Neural progenitor cell (in vitro differentiated cells): ENCODE measurements at regions not wholly inside any gene's neighbourhood (a gene's known extent, or its start where the extent isn't known, plus 50 kb on each side); places are given as distances from the start of the nearest gene placed in this dataset.

ENCODE experiments used
- DNase-seq: peaks from one replicate; pipeline ENCODE4 v3.0.0-alpha.2; 2016; ENCODE audit warnings: low spot score
- H2AFZ ChIP-seq: fragments of 200-600 bp; sonication (generic); replicated peaks from 2 replicates; pipeline ENCODE4 v1.6.1; 2016; ENCODE audit warnings: antibody characterized with exemption
- H3F3A ChIP-seq: fragments of 200-600 bp; sonication (generic); 2 replicates; pipeline ENCODE4 v1.6.1; 2016; ENCODE audit warnings: antibody characterized with exemption, low read depth
- H3K27ac ChIP-seq: fragments of 200-600 bp; sonication (generic); 2 replicates; pipeline ENCODE4 v1.5.1; 2016; ENCODE audit warnings: mild to moderate bottlenecking
- H3K27me3 ChIP-seq: fragments of 200-600 bp; sonication (generic); 2 replicates; pipeline ENCODE4 v1.6.1; 2016; ENCODE audit warnings: mild to moderate bottlenecking, moderate library complexity
- H3K36me3 ChIP-seq: fragments of 200-600 bp; sonication (generic); 2 replicates; pipeline ENCODE4 v1.5.1; 2016
- H3K4me1 ChIP-seq: fragments of 200-600 bp; sonication (generic); 2 replicates; pipeline ENCODE4 v1.6.1; 2016; ENCODE audit warnings: mixed run types
- H3K4me2 ChIP-seq: fragments of 200-600 bp; sonication (generic); 2 replicates; pipeline ENCODE4 v1.6.1; 2016
- H3K4me3 ChIP-seq: fragments of 200-600 bp; sonication (generic); 2 replicates; pipeline ENCODE4 v1.5.1; 2016
- H3K79me2 ChIP-seq: fragments of 200-600 bp; sonication (generic); 2 replicates; pipeline ENCODE4 v1.6.1; 2016; ENCODE audit warnings: low read depth
- H3K9ac ChIP-seq: fragments of 200-600 bp; sonication (generic); 2 replicates; pipeline ENCODE4 v1.6.1; 2016
- H3K9me3 ChIP-seq: fragments of 200-600 bp; sonication (generic); 2 replicates; pipeline ENCODE4 v1.5.1; 2016; ENCODE audit warnings: low read depth
- H4K20me1 ChIP-seq: fragments of 200-600 bp; sonication (generic); 2 replicates; pipeline ENCODE4 v1.6.1; 2016; ENCODE audit warnings: low read depth
- H3K27ac Mint-ChIP-seq: 3 replicates; pipeline ENCODE4 v1.8.0; 2021; ENCODE audit warnings: mixed read lengths
- H3K27me3 Mint-ChIP-seq: 2 replicates; pipeline ENCODE4 v1.8.0; 2022; ENCODE audit warnings: low read depth, mild to moderate bottlenecking, inconsistent platforms, moderate library complexity, mixed read lengths; ENCODE audit not compliant: insufficient read depth
- H3K36me3 Mint-ChIP-seq: 3 replicates; pipeline ENCODE4 v1.8.0; 2021; ENCODE audit warnings: mixed read lengths
- H3K4me1 Mint-ChIP-seq: 3 replicates; pipeline ENCODE4 v1.8.0; 2021; ENCODE audit warnings: mixed read lengths
- H3K4me3 Mint-ChIP-seq: 3 replicates; pipeline ENCODE4 v1.8.0; 2021; ENCODE audit warnings: mild to moderate bottlenecking, moderate library complexity, mixed read lengths
- H3K9me3 Mint-ChIP-seq: 3 replicates; pipeline ENCODE4 v1.8.0; 2020; ENCODE audit warnings: mixed read lengths
- EZH2 ChIP-seq: fragments of 200-600 bp; sonication (generic); IDR thresholded peaks from 2 replicates; pipeline ENCODE4 v1.6.1; 2017; ENCODE audit warnings: antibody characterized with exemption, mild to moderate bottlenecking, moderate library complexity
- EZH2phosphoT487 ChIP-seq: fragments of 200-600 bp; sonication (generic); IDR thresholded peaks from 2 replicates; pipeline ENCODE4 v1.6.1; 2017; ENCODE audit warnings: antibody characterized with exemption
- TF ChIP-seq, protein P1 (sequence below): fragments of 200-600 bp; sonication (generic); IDR thresholded peaks from 2 replicates; pipeline ENCODE4 v1.5.1; 2017; ENCODE audit warnings: antibody characterized with exemption, mild to moderate bottlenecking

DNA sequence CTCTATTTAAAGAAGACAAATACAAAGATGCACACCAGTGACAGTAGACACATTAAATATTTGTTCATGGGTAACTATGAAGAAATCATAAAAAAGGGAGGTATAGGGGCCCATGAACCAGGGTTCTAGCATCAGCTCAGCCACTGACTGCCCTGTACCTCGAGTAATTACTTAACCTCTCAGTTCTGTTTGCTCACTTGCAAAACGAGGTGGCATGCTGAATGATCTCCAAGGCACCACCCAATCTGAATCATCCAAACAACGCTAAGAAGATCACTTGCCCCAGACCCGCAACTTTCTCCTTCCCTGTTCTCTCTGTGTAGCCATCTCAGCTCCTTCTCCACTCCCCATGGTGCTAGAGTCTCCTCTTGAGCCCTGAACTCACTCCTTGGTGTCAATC lies 374.7 kb downstream of the VPS13C start:
- Histone ChIP-seq H3K4me2 (no peak overlapping the region), H3K79me2 (no peaks in the 10 kb centered on the region), H3K27ac (no peak overlapping the region), H4K20me1 (no peaks in the 10 kb centered on the region), H3K9me3 (no peaks in the 10 kb centered on the region), H3K4me1 (peaks cover 5% of the 10 kb centered on the region), H3K27me3 (no peaks in the 10 kb centered on the region), H2AFZ (no peak overlapping the region), H3F3A (no peaks in the 10 kb centered on the region), H3K36me3 (no peaks in the 10 kb centered on the region), H3K4me3 (no peak overlapping the region), H3K9ac (no peak overlapping the region)
- no peak for DNase-seq
- Mint-ChIP-seq H3K27ac (no peak overlapping the region), H3K9me3 (no peaks in the 10 kb centered on the region), H3K4me1 (peaks cover 9% of the 10 kb centered on the region), H3K36me3 (no peaks in the 10 kb centered on the region), H3K4me3 (no peak overlapping the region), H3K27me3 (peaks cover 2% of the 10 kb centered on the region)
- TF ChIP-seq EZH2phosphoT487 (no peak), EZH2 (no peak)
- TF ChIP-seq, protein P1, sequence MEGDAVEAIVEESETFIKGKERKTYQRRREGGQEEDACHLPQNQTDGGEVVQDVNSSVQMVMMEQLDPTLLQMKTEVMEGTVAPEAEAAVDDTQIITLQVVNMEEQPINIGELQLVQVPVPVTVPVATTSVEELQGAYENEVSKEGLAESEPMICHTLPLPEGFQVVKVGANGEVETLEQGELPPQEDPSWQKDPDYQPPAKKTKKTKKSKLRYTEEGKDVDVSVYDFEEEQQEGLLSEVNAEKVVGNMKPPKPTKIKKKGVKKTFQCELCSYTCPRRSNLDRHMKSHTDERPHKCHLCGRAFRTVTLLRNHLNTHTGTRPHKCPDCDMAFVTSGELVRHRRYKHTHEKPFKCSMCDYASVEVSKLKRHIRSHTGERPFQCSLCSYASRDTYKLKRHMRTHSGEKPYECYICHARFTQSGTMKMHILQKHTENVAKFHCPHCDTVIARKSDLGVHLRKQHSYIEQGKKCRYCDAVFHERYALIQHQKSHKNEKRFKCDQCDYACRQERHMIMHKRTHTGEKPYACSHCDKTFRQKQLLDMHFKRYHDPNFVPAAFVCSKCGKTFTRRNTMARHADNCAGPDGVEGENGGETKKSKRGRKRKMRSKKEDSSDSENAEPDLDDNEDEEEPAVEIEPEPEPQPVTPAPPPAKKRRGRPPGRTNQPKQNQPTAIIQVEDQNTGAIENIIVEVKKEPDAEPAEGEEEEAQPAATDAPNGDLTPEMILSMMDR: no peak

DNA sequence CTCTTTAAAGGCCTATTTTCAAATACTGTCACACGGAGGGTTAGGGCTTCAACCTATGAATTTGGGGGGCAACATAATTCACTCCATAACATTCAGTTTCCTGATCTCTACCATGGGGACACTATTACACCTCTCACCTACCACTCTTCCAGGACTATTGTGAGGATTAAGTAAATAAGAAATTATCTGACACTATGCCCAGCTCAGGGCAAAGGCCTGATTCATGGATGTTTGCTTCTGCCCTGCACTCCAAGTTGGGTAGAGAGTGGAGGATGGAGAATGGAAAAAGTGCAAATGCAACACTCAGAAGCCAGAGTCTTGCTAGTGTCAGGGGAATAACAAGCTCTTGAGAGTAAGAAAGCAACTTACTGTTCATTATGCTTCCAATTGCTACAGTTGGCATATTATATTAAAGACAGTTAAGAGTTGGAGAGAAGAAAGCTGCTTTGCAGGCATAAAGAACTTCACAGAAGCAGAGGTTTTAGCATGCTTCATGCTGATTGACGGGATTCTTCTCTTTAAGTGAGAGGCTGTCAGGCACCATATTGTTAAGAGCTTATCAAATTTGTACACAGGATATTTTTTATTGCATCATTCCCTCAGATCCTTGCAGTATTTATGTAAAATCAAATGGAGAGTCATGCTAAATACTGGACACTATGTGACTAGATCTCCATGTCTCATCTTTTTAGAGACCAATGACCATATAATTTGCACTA lies 375.3 kb downstream of the VPS13C start:
- Mint-ChIP-seq H3K27me3 (peaks cover 2% of the 10 kb centered on the region), H3K36me3 (no peaks in the 10 kb centered on the region), H3K9me3 (no peaks in the 10 kb centered on the region), H3K4me3 (no peak overlapping the region), H3K27ac (no peak overlapping the region), H3K4me1 (peaks cover 9% of the 10 kb centered on the region)
- Histone ChIP-seq H3K9me3 (no peaks in the 10 kb centered on the region), H3K4me1 (peaks cover 3% of the 10 kb centered on the region), H3K4me2 (no peak overlapping the region), H3K79me2 (no peaks in the 10 kb centered on the region), H4K20me1 (no peaks in the 10 kb centered on the region), H3K27me3 (no peaks in the 10 kb centered on the region), H2AFZ (no peak overlapping the region), H3K9ac (no peak overlapping the region), H3F3A (no peaks in the 10 kb centered on the region), H3K27ac (no peak overlapping the region), H3K4me3 (no peak overlapping the region), H3K36me3 (no peaks in the 10 kb centered on the region)
- no peak for TF ChIP-seq EZH2
- TF ChIP-seq, protein P1: no peak
- TF ChIP-seq EZH2phosphoT487: no peak
- DNase-seq: no peak

DNA sequence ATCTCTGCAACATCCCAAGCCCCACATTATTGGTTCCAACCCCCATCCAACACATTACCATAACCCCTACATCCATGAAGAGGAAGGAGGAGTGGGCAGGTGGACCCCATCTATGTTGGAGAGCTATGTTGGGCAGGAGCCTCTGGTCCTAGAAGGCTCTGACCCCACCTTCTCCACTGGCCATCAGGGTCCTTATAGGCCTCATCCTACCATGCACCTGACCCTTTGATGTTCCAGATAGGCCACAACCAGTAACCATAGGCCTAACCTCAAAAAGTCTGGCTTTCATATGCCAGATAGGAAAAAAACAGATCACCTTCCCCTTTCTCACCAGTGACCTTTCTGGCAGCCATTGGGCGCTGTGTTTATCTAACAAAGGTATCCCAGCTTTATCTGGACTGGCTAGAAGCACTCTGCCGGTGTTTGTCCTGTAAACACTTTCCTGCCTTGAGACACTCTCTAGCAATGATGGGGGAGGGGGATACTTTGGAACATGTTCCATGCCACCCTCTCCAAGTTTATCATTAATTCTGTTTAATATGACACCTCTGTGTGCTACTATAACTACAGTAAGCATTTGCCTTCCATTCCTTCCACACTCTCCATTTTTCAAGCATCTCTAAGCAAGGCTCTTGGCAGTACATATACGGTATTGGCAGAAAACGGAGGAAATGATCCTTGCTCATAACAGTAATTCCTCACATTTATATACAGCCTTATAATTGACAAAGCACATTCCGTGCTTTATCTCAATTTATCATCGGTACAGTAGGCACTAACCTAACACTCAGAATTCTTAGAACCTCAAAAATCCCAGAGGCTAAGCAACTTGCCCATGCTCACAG lies 377.1 kb downstream of the VPS13C start:
- H3K4me3 Mint-ChIP-seq: no peak overlapping the region
- Histone ChIP-seq H3K27me3 (no peaks in the 10 kb centered on the region), H2AFZ (no peak overlapping the region), H3F3A (no peaks in the 10 kb centered on the region), H4K20me1 (no peaks in the 10 kb centered on the region), H3K4me1 (peaks cover 11% of the 10 kb centered on the region), H3K9me3 (no peaks in the 10 kb centered on the region), H3K4me2 (no peak overlapping the region), H3K4me3 (no peak overlapping the region), H3K27ac (no peak overlapping the region), H3K9ac (no peak overlapping the region), H3K36me3 (no peaks in the 10 kb centered on the region), H3K79me2 (no peaks in the 10 kb centered on the region)
- TF ChIP-seq EZH2phosphoT487 (no peak), EZH2 (no peak)
- TF ChIP-seq, protein P1: no peak
- H3K27me3 Mint-ChIP-seq: peaks cover 4% of the 10 kb centered on the region
- H3K9me3 Mint-ChIP-seq: no peaks in the 10 kb centered on the region
- H3K36me3 Mint-ChIP-seq: no peaks in the 10 kb centered on the region
- H3K27ac Mint-ChIP-seq: no peak overlapping the region
- peaks cover 9% of the 10 kb centered on the region for H3K4me1 Mint-ChIP-seq
- no peak for DNase-seq
